ENCODE measurements at regions not wholly inside any gene's neighbourhood (a gene's known extent, or its start where the extent isn't known, plus 50 kb on each side); places are given as distances from the start of the nearest gene placed in this dataset.
A peak's percentile ranks its signal among the peaks of the same experiment; 100 is the strongest.
"Not testable (repeated sequence)": the region's sequence is repeated elsewhere in the genome, so short reads cannot be mapped to it uniquely, and the experiment has no call there.

GRCh38 chr7:152594801-152595200 is 81.1 kb downstream of the XRCC2 start:
- intact Hi-C loops (cut with micrococcal nuclease; ENCODE audit: unreplicated experiment), result no loop called here
- BruUV-seq (replicated peaks), result no TSS peak
- Histone ChIP-seq H3K36me3 (ENCODE audit: low read depth) (no peaks in the 10 kb centered on the region), H3K27ac (no peak overlapping the region), H3F3A (ENCODE audit: insufficient read depth, low read depth) (no peaks in the 10 kb centered on the region), H4K20me1 (ENCODE audit: insufficient read depth) (no peaks in the 10 kb centered on the region), H3K9me2 (ENCODE audit: insufficient read depth) (no peaks in the 10 kb centered on the region), H3K79me2 (ENCODE audit: low read depth) (no peaks in the 10 kb centered on the region), H3K4me3 (no peak overlapping the region), H3K4me2 (no peak overlapping the region), H3K27me3 (ENCODE audit: insufficient read depth, low read depth) (no peaks in the 10 kb centered on the region), H3K4me1 (replicated peaks; ENCODE audit: insufficient read depth) (no peaks in the 10 kb centered on the region), H3K9me3 (ENCODE audit: insufficient read depth, low read depth) (no peaks in the 10 kb centered on the region), H2AFZ (no peak overlapping the region)
- TF ChIP-seq EZH2 (IDR thresholded peaks at IDR 0.05; ENCODE audit: low read depth) (no peak), CTCF (conservative IDR thresholded peaks at IDR 0.05) (no peak)
- no peak for DNase-seq
- CTCF ChIA-PET, result no interaction called here
- POLR2A ChIA-PET (ENCODE audit: unreplicated experiment), result interaction anchor here (0.6 kb wide), 1 partner anchor 94 kb away, joined by 4 read pairs; no protein-coding TSS in a partner anchor

DNA sequence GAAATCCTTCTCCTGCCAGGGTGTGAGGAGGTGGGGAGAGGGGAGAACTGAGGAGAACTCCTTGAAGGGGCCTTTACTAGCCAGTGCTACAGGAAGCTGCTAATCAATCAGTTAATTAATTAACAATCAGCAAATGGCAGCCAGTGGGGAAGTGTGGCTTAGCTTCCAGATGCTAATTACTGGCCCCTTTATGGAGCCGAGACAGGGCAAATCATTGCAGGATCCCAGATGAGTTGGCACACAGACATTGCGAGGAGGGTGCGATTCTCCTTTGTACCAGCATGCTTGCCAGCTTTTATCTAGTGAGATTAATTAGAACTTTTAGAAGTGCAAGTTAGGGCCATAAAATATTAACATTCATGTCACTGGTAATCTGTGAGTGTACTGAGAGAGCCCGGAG is 84.0 kb downstream of the XRCC2 start:
- no peak overlapping the region for H3K4me2 ChIP-seq
- no TSS peak for BruUV-seq (replicated peaks)
- H3K27ac ChIP-seq, result no peak overlapping the region
- no peak overlapping the region for H3K4me3 ChIP-seq
- H3K27me3 ChIP-seq (ENCODE audit: insufficient read depth, low read depth), result no peaks in the 10 kb centered on the region
- H3K36me3 ChIP-seq (ENCODE audit: low read depth), result no peaks in the 10 kb centered on the region
- H3K79me2 ChIP-seq (ENCODE audit: low read depth), result no peaks in the 10 kb centered on the region
- H3K9me3 ChIP-seq (ENCODE audit: insufficient read depth, low read depth), result no peaks in the 10 kb centered on the region
- ChIA-PET POLR2A (ENCODE audit: unreplicated experiment) (no interaction called here), CTCF (no interaction called here)
- H3F3A ChIP-seq (ENCODE audit: insufficient read depth, low read depth), result no peaks in the 10 kb centered on the region
- H3K4me1 ChIP-seq (replicated peaks; ENCODE audit: insufficient read depth), result peaks cover 14% of the 10 kb centered on the region
- H4K20me1 ChIP-seq (ENCODE audit: insufficient read depth), result no peaks in the 10 kb centered on the region
- H2AFZ ChIP-seq, result 0 out of 2 replicates have a peak overlapping the region, but pooled peaks have one; percentile 13
- TF ChIP-seq CTCF (conservative IDR thresholded peaks at IDR 0.05) (no peak), EZH2 (IDR thresholded peaks at IDR 0.05; ENCODE audit: low read depth) (no peak)
- no peaks in the 10 kb centered on the region for H3K9me2 ChIP-seq (ENCODE audit: insufficient read depth)
- no peak for DNase-seq
- intact Hi-C loops (cut with micrococcal nuclease; ENCODE audit: unreplicated experiment), result no loop called here

GRCh38 chr7:152590481-152590880 is 85.5 kb downstream of the XRCC2 start:
- Histone ChIP-seq H3K4me1 (replicated peaks; ENCODE audit: insufficient read depth) (peaks cover 14% of the 10 kb centered on the region), H3K79me2 (ENCODE audit: low read depth) (no peaks in the 10 kb centered on the region), H3K36me3 (ENCODE audit: low read depth) (no peaks in the 10 kb centered on the region), H3K9me3 (ENCODE audit: insufficient read depth, low read depth) (no peaks in the 10 kb centered on the region), H3K4me3 (no peak overlapping the region), H3K4me2 (no peak overlapping the region), H3F3A (ENCODE audit: insufficient read depth, low read depth) (no peaks in the 10 kb centered on the region), H3K27ac (no peak overlapping the region), H3K27me3 (ENCODE audit: insufficient read depth, low read depth) (no peaks in the 10 kb centered on the region), H2AFZ (no peak overlapping the region), H3K9me2 (ENCODE audit: insufficient read depth) (no peaks in the 10 kb centered on the region), H4K20me1 (ENCODE audit: insufficient read depth) (no peaks in the 10 kb centered on the region)
- no peak for DNase-seq
- no TSS peak for BruUV-seq (replicated peaks)
- ChIA-PET CTCF (no interaction called here), POLR2A (ENCODE audit: unreplicated experiment) (no interaction called here)
- TF ChIP-seq CTCF (conservative IDR thresholded peaks at IDR 0.05) (no peak), EZH2 (IDR thresholded peaks at IDR 0.05; ENCODE audit: low read depth) (no peak)
- intact Hi-C loops (cut with micrococcal nuclease; ENCODE audit: unreplicated experiment), result no loop called here

GRCh38 chr7:152589821-152590220 is 86.1 kb downstream of the XRCC2 start:
- CTCF ChIA-PET; H2AFZ ChIP-seq; BruUV-seq (replicated peaks); H3K36me3 ChIP-seq (ENCODE audit: low read depth); H3K27me3 ChIP-seq (ENCODE audit: insufficient read depth, low read depth); H3K9me2 ChIP-seq (ENCODE audit: insufficient read depth); H3K4me3 ChIP-seq; H4K20me1 ChIP-seq (ENCODE audit: insufficient read depth); H3K27ac ChIP-seq; H3F3A ChIP-seq (ENCODE audit: insufficient read depth, low read depth); H3K9me3 ChIP-seq (ENCODE audit: insufficient read depth, low read depth); H3K4me2 ChIP-seq; DNase-seq; H3K79me2 ChIP-seq (ENCODE audit: low read depth); POLR2A ChIA-PET (ENCODE audit: unreplicated experiment): not testable (repeated sequence)
- peaks cover 14% of the 10 kb centered on the region for H3K4me1 ChIP-seq (replicated peaks; ENCODE audit: insufficient read depth)
- intact Hi-C loops (cut with micrococcal nuclease; ENCODE audit: unreplicated experiment), result loop anchor here (2.0 kb wide), 1 partner anchor 125 kb away; no protein-coding TSS in a partner anchor
